SK-N-SH treated with all-trans-retinoic acid at 6 μM for 48 hours (cell line): ENCODE measurements at regions not wholly inside any gene's neighbourhood (a gene's known extent, or its start where the extent isn't known, plus 50 kb on each side); places are given as distances from the start of the nearest gene placed in this dataset.

Experiments
- ATAC-seq: fragments of 200-7000 bp; cut with Tn5 transposase; 3 replicates; pipeline ENCODE4 v1.9.1; 2020; ENCODE audit warnings: mild to moderate bottlenecking, moderate library complexity
- ARNTL ChIP-seq: fragments of 450-650 bp; formaldehyde crosslinking; IDR thresholded peaks from 2 replicates; pipeline ENCODE4 v1.5.0; 2020; ENCODE audit warnings: low read depth, mild to moderate bottlenecking, moderate library complexity, borderline replicate concordance
- BACH2 ChIP-seq: fragments of 250-450 bp; sonication (Bioruptor Pico); IDR thresholded peaks from 2 replicates; pipeline ENCODE4 v1.9.0; 2021; ENCODE audit warnings: mild to moderate bottlenecking, borderline replicate concordance
- CSDC2 ChIP-seq: fragments of 250-450 bp; sonication (Bioruptor Pico); IDR thresholded peaks from 2 replicates; pipeline ENCODE4 v1.5.0; 2020; ENCODE audit warnings: mild to moderate bottlenecking, moderate library complexity
- CSRNP3 ChIP-seq: fragments of 250-450 bp; sonication (Bioruptor Pico); IDR thresholded peaks from 2 replicates; pipeline ENCODE4 v1.5.1; 2021; ENCODE audit warnings: mild to moderate bottlenecking, moderate library complexity
- ESRRG ChIP-seq: fragments of 250-450 bp; sonication (Bioruptor Pico); IDR thresholded peaks from 2 replicates; pipeline ENCODE4 v1.6.1; 2021; ENCODE audit warnings: mild to moderate bottlenecking
- GLIS3 ChIP-seq: fragments of 250-450 bp; sonication (Bioruptor Pico); IDR thresholded peaks from 2 replicates; pipeline ENCODE4 v1.5.0; 2020; ENCODE audit warnings: mild to moderate bottlenecking, moderate library complexity
- ISL1 ChIP-seq: fragments of 250-450 bp; sonication (Bioruptor Pico); IDR thresholded peaks from 2 replicates; pipeline ENCODE4 v2.1.2; 2022; ENCODE audit warnings: mild to moderate bottlenecking, moderate library complexity
- OSR1 ChIP-seq: fragments of 250-450 bp; sonication (Bioruptor Pico); IDR thresholded peaks from 2 replicates; pipeline ENCODE4 v1.8.0; 2022; ENCODE audit warnings: moderate library complexity, mild to moderate bottlenecking, inconsistent platforms
- PPARA ChIP-seq: fragments of 250-450 bp; sonication (Bioruptor Pico); IDR thresholded peaks from 2 replicates; pipeline ENCODE4 v1.5.0; 2020; ENCODE audit warnings: mild to moderate bottlenecking, borderline replicate concordance
- RARB ChIP-seq: fragments of 250-450 bp; sonication (Bioruptor Pico); IDR thresholded peaks from 2 replicates; pipeline ENCODE4 v1.8.0; 2021; ENCODE audit warnings: mild to moderate bottlenecking, moderate library complexity
- SNAI2 ChIP-seq: fragments of 250-450 bp; sonication (Bioruptor Pico); IDR thresholded peaks from 2 replicates; pipeline ENCODE4 v1.5.0; 2020; ENCODE audit warnings: mild to moderate bottlenecking, moderate library complexity
- TCF4 ChIP-seq: fragments of 250-450 bp; sonication (Bioruptor Pico); IDR thresholded peaks from 2 replicates; pipeline ENCODE4 v1.8.0; 2021; ENCODE audit warnings: mild to moderate bottlenecking, moderate library complexity, borderline replicate concordance
- TOX ChIP-seq: fragments of 250-450 bp; sonication (Bioruptor Pico); IDR thresholded peaks from 2 replicates; pipeline ENCODE4 v1.8.0; 2021; ENCODE audit warnings: mild to moderate bottlenecking, moderate library complexity, borderline replicate concordance
- ZC3H10 ChIP-seq: fragments of 250-450 bp; sonication (Bioruptor Pico); IDR thresholded peaks from 2 replicates; pipeline ENCODE4 v1.5.1; 2021; ENCODE audit warnings: mild to moderate bottlenecking, moderate library complexity
- ZFP30 ChIP-seq: fragments of 450-650 bp; formaldehyde crosslinking; IDR thresholded peaks from 2 replicates; pipeline ENCODE4 v1.5.0; 2022; ENCODE audit warnings: mild to moderate bottlenecking, moderate library complexity
- ZNF565 ChIP-seq: fragments of 450-650 bp; formaldehyde crosslinking; conservative IDR thresholded peaks from 2 replicates; pipeline ENCODE4 v1.5.0; 2020; ENCODE audit warnings: low read depth, mild to moderate bottlenecking, moderate library complexity
- ZNF70 ChIP-seq: fragments of 450-650 bp; formaldehyde crosslinking; IDR thresholded peaks from 2 replicates; pipeline ENCODE4 v1.5.0; 2020; ENCODE audit warnings: mild to moderate bottlenecking, moderate library complexity
- ZNF8 ChIP-seq: fragments of 450-650 bp; formaldehyde crosslinking; IDR thresholded peaks from 2 replicates; pipeline ENCODE4 v1.5.0; 2020; ENCODE audit warnings: mild to moderate bottlenecking, moderate library complexity
- TF ChIP-seq, protein P1 (sequence below): fragments of 250-450 bp; sonication (Bioruptor Pico); IDR thresholded peaks from 2 replicates; pipeline ENCODE4 v1.8.0; 2021; ENCODE audit warnings: low read depth, mild to moderate bottlenecking, moderate library complexity, borderline replicate concordance
- TF ChIP-seq, protein P2 (sequence below): fragments of 250-450 bp; sonication (Bioruptor Pico); IDR thresholded peaks from 2 replicates; pipeline ENCODE4 v1.5.1; 2020; ENCODE audit warnings: low read depth, mild to moderate bottlenecking, moderate library complexity
- TF ChIP-seq, protein P3 (sequence below): fragments of 250-450 bp; sonication (Bioruptor Pico); IDR thresholded peaks from 2 replicates; pipeline ENCODE4 v1.8.0; 2020; ENCODE audit warnings: mild to moderate bottlenecking, moderate library complexity, borderline replicate concordance
- TF ChIP-seq, protein P4 (sequence below): fragments of 250-450 bp; sonication (Bioruptor Pico); IDR thresholded peaks from 2 replicates; pipeline ENCODE4 v1.5.0; 2020; ENCODE audit warnings: mild to moderate bottlenecking, moderate library complexity

- no peak for ATAC-seq
- no peak for TF ChIP-seq ISL1 (CRISPR knock-in tag)
- TF ChIP-seq, protein P1, sequence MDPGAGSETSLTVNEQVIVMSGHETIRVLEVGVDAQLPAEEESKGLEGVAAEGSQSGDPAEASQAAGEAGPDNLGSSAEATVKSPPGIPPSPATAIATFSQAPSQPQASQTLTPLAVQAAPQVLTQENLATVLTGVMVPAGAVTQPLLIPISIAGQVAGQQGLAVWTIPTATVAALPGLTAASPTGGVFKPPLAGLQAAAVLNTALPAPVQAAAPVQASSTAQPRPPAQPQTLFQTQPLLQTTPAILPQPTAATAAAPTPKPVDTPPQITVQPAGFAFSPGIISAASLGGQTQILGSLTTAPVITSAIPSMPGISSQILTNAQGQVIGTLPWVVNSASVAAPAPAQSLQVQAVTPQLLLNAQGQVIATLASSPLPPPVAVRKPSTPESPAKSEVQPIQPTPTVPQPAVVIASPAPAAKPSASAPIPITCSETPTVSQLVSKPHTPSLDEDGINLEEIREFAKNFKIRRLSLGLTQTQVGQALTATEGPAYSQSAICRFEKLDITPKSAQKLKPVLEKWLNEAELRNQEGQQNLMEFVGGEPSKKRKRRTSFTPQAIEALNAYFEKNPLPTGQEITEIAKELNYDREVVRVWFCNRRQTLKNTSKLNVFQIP, result no peak
- no peak for TF ChIP-seq TOX (CRISPR knock-in tag)
- TF ChIP-seq, protein P2, sequence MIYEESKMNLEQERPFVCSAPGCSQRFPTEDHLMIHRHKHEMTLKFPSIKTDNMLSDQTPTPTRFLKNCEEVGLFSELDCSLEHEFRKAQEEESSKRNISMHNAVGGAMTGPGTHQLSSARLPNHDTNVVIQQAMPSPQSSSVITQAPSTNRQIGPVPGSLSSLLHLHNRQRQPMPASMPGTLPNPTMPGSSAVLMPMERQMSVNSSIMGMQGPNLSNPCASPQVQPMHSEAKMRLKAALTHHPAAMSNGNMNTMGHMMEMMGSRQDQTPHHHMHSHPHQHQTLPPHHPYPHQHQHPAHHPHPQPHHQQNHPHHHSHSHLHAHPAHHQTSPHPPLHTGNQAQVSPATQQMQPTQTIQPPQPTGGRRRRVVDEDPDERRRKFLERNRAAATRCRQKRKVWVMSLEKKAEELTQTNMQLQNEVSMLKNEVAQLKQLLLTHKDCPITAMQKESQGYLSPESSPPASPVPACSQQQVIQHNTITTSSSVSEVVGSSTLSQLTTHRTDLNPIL, result no peak
- no peak for TF ChIP-seq ZNF8 (CRISPR knock-in tag)
- TF ChIP-seq CSDC2, result no peak
- no peak for TF ChIP-seq ZFP30 (CRISPR knock-in tag)
- TF ChIP-seq ZNF565 (CRISPR knock-in tag), result no peak
- no peak for TF ChIP-seq GLIS3 (CRISPR knock-in tag)
- TF ChIP-seq ZNF70 (CRISPR knock-in tag), result no peak
- TF ChIP-seq OSR1 (CRISPR knock-in tag), result no peak
These were observed 190.9 kb upstream of the MME start for GRCh38 chr3:154889227-154889634.

DNA sequence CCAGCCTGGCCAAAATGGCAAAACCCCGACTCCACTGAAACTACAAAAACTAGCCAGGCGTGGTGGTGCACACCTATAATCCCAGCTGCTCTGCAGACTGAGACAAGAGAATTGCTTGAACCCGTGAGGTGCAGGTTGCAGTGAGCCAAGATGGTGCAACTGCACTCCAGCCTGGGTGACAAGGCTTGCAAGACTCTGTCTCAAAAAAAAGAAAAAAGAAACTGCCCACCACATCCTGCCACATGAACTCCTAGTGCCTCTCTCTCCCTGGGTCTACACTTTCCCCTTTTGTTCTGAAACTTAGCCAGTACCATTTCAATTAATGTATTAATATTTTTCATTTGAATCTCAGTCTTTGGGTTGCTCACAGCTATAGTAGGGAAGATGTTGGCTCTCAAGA lies 192.2 kb upstream of the MME start:
- no peak for ATAC-seq
- no peak for TF ChIP-seq ZNF565 (CRISPR knock-in tag)
- TF ChIP-seq GLIS3 (CRISPR knock-in tag), result no peak
- no peak for TF ChIP-seq ZNF70 (CRISPR knock-in tag)
- TF ChIP-seq, protein P3, sequence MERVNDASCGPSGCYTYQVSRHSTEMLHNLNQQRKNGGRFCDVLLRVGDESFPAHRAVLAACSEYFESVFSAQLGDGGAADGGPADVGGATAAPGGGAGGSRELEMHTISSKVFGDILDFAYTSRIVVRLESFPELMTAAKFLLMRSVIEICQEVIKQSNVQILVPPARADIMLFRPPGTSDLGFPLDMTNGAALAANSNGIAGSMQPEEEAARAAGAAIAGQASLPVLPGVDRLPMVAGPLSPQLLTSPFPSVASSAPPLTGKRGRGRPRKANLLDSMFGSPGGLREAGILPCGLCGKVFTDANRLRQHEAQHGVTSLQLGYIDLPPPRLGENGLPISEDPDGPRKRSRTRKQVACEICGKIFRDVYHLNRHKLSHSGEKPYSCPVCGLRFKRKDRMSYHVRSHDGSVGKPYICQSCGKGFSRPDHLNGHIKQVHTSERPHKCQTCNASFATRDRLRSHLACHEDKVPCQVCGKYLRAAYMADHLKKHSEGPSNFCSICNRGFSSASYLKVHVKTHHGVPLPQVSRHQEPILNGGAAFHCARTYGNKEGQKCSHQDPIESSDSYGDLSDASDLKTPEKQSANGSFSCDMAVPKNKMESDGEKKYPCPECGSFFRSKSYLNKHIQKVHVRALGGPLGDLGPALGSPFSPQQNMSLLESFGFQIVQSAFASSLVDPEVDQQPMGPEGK (CRISPR knock-in tag), result no peak
- no peak for TF ChIP-seq BACH2
- TF ChIP-seq ZNF8 (CRISPR knock-in tag), result no peak
- TF ChIP-seq, protein P2, result no peak
- no peak for TF ChIP-seq TCF4 (CRISPR knock-in tag)
- no peak for TF ChIP-seq TOX (CRISPR knock-in tag)
- TF ChIP-seq ISL1 (CRISPR knock-in tag), result no peak
- no peak for TF ChIP-seq ESRRG
- no peak for TF ChIP-seq OSR1 (CRISPR knock-in tag)
- TF ChIP-seq, protein P1, result no peak
- no peak for TF ChIP-seq ZC3H10 (CRISPR knock-in tag)
- no peak for TF ChIP-seq SNAI2 (CRISPR knock-in tag)
- TF ChIP-seq RARB (CRISPR knock-in tag), result no peak
- TF ChIP-seq, protein P4, sequence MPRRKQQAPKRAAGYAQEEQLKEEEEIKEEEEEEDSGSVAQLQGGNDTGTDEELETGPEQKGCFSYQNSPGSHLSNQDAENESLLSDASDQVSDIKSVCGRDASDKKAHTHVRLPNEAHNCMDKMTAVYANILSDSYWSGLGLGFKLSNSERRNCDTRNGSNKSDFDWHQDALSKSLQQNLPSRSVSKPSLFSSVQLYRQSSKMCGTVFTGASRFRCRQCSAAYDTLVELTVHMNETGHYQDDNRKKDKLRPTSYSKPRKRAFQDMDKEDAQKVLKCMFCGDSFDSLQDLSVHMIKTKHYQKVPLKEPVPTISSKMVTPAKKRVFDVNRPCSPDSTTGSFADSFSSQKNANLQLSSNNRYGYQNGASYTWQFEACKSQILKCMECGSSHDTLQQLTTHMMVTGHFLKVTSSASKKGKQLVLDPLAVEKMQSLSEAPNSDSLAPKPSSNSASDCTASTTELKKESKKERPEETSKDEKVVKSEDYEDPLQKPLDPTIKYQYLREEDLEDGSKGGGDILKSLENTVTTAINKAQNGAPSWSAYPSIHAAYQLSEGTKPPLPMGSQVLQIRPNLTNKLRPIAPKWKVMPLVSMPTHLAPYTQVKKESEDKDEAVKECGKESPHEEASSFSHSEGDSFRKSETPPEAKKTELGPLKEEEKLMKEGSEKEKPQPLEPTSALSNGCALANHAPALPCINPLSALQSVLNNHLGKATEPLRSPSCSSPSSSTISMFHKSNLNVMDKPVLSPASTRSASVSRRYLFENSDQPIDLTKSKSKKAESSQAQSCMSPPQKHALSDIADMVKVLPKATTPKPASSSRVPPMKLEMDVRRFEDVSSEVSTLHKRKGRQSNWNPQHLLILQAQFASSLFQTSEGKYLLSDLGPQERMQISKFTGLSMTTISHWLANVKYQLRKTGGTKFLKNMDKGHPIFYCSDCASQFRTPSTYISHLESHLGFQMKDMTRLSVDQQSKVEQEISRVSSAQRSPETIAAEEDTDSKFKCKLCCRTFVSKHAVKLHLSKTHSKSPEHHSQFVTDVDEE (CRISPR knock-in tag), result no peak
- no peak for TF ChIP-seq ZFP30 (CRISPR knock-in tag)
- TF ChIP-seq, all 23 proteins: peak for 0

GRCh38 chr3:154886437-154886836 lies 193.7 kb upstream of the MME start:
- ATAC-seq, result peak; percentile 96
- TF ChIP-seq ZNF70 (CRISPR knock-in tag), result no peak
- no peak for TF ChIP-seq ZC3H10 (CRISPR knock-in tag)
- no peak for TF ChIP-seq ZNF8 (CRISPR knock-in tag)
- TF ChIP-seq BACH2, result no peak
- no peak for TF ChIP-seq ARNTL
- TF ChIP-seq ESRRG, result no peak
- no peak for TF ChIP-seq SNAI2 (CRISPR knock-in tag)
- TF ChIP-seq, protein P4 (CRISPR knock-in tag), result no peak
- no peak for TF ChIP-seq RARB (CRISPR knock-in tag)
- TF ChIP-seq CSRNP3 (CRISPR knock-in tag), result no peak
- no peak for TF ChIP-seq ZNF565 (CRISPR knock-in tag)
- TF ChIP-seq PPARA, result no peak
